ENCODE measurements at regions not wholly inside any gene's neighbourhood (a gene's known extent, or its start where the extent isn't known, plus 50 kb on each side); places are given as distances from the start of the nearest gene placed in this dataset.

DNA sequence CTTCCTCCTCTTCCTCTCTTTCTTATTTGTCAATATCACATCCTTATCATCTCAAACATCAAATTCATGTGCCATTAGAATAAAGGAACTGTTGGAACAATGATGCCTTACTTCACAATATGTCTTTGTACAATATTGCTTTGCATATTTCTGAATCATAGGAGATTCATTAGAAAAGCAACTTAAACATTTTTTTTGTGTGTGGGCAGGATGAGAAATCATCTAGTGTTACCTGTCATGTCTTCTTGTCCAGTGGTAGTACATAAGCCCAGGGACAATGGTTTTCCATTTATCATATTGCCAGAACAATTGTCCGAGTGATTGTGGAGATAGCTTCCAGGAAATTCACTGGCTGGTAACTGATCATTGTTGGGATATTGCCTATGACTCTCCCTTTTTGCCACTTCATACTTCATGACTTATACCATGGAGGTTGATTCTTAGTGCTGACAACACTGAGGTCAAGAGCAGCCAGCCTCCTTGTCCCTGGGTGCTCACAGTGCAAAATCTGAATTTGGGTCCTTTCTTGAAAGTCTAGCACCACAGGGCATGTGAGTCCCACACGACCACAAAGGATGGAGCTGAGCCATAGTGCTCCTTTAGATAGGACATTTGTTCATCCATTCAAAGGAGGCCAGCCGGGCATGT is 215.0 kb downstream of the MDFIC start:
- BruUV-seq (replicated peaks), result no TSS peak
- POLR2A ChIA-PET (ENCODE audit: unreplicated experiment), result no interaction called here
- no peak overlapping the region; the same call in 1 of the 2 replicates for H3K4me2 ChIP-seq
- H3K27me3 ChIP-seq (ENCODE audit: insufficient read depth, low read depth), result no peaks in the 10 kb centered on the region
- no peaks in the 10 kb centered on the region for H3K79me2 ChIP-seq (ENCODE audit: low read depth)
- intact Hi-C loops (cut with micrococcal nuclease; ENCODE audit: unreplicated experiment), result no loop called here
- H3K36me3 ChIP-seq (ENCODE audit: low read depth), result no peaks in the 10 kb centered on the region
- peak overlapping the region; percentile 48 for H3K27ac ChIP-seq
- H3K4me1 ChIP-seq (replicated peaks; ENCODE audit: insufficient read depth), result peaks cover 22% of the 10 kb centered on the region
- no peak overlapping the region for H3K4me3 ChIP-seq
- no peak for DNase-seq
- H3K9me2 ChIP-seq (ENCODE audit: insufficient read depth), result no peaks in the 10 kb centered on the region
- no peaks in the 10 kb centered on the region for H4K20me1 ChIP-seq (ENCODE audit: insufficient read depth)
- no peak overlapping the region for H2AFZ ChIP-seq
- CTCF ChIA-PET, result no interaction called here
- TF ChIP-seq, protein P1, sequence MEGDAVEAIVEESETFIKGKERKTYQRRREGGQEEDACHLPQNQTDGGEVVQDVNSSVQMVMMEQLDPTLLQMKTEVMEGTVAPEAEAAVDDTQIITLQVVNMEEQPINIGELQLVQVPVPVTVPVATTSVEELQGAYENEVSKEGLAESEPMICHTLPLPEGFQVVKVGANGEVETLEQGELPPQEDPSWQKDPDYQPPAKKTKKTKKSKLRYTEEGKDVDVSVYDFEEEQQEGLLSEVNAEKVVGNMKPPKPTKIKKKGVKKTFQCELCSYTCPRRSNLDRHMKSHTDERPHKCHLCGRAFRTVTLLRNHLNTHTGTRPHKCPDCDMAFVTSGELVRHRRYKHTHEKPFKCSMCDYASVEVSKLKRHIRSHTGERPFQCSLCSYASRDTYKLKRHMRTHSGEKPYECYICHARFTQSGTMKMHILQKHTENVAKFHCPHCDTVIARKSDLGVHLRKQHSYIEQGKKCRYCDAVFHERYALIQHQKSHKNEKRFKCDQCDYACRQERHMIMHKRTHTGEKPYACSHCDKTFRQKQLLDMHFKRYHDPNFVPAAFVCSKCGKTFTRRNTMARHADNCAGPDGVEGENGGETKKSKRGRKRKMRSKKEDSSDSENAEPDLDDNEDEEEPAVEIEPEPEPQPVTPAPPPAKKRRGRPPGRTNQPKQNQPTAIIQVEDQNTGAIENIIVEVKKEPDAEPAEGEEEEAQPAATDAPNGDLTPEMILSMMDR (conservative IDR thresholded peaks at IDR 0.05), result no peak
- TF ChIP-seq EZH2 (IDR thresholded peaks at IDR 0.05; ENCODE audit: low read depth), result no peak
- H3K9me3 ChIP-seq (ENCODE audit: insufficient read depth, low read depth), result peaks cover 26% of the 10 kb centered on the region
- 0 out of 2 replicates have a peak, but pooled peaks cover 4% of the 10 kb centered on the region for H3F3A ChIP-seq (ENCODE audit: insufficient read depth, low read depth)

DNA sequence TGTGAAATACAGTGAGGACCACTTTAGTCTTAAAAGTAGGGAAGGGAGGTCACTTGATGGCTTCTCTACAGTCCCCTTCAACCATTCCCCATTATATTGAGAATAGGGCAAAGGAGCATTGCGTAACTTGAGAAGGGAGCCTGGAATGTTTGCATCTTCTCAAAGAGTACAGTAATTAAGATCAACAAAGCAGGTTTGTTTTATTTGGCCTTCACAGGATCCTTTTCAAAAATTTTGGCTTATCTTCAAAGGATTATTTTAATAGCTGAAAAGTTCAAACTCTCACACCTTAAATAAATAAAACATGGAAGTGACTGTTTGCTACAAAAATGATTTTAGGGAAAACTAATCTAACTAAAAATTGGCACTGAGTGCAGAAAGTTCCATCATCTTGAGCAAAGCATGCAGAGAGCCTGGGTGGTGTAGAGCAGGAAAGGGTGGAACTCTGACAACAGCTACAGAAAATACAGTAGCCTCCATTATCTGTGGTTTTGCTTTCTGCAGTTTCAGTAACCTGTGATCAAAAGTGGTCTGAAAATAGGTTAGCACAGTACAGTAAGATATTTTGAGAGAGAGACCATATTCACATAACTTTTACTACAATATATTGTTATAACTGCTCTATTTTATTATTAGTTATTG is 214.0 kb downstream of the MDFIC start:
- Histone ChIP-seq H3K27ac (peak overlapping the region; percentile 48), H3K4me3 (no peak overlapping the region), H3K9me2 (ENCODE audit: insufficient read depth) (0 out of 2 replicates have a peak, but pooled peaks cover 4% of the 10 kb centered on the region), H3F3A (ENCODE audit: insufficient read depth, low read depth) (0 out of 2 replicates have a peak, but pooled peaks cover 4% of the 10 kb centered on the region), H4K20me1 (ENCODE audit: insufficient read depth) (no peaks in the 10 kb centered on the region), H3K4me2 (peak overlapping the region; percentile 12; the same call in 1 of the 2 replicates), H3K27me3 (ENCODE audit: insufficient read depth, low read depth) (no peaks in the 10 kb centered on the region), H2AFZ (no peak overlapping the region), H3K36me3 (ENCODE audit: low read depth) (no peaks in the 10 kb centered on the region), H3K79me2 (ENCODE audit: low read depth) (no peaks in the 10 kb centered on the region), H3K4me1 (replicated peaks; ENCODE audit: insufficient read depth) (peaks cover 22% of the 10 kb centered on the region), H3K9me3 (ENCODE audit: insufficient read depth, low read depth) (peaks cover 23% of the 10 kb centered on the region; the same call in 1 of the 2 replicates)
- ChIA-PET CTCF (no interaction called here), POLR2A (ENCODE audit: unreplicated experiment) (no interaction called here)
- intact Hi-C loops (cut with micrococcal nuclease; ENCODE audit: unreplicated experiment), result no loop called here
- TF ChIP-seq, protein P1 (conservative IDR thresholded peaks at IDR 0.05), result no peak
- TF ChIP-seq EZH2 (IDR thresholded peaks at IDR 0.05; ENCODE audit: low read depth), result no peak
- DNase-seq, result peak in 1 of 2 experiments; percentile 79
- no TSS peak for BruUV-seq (replicated peaks)

DNA sequence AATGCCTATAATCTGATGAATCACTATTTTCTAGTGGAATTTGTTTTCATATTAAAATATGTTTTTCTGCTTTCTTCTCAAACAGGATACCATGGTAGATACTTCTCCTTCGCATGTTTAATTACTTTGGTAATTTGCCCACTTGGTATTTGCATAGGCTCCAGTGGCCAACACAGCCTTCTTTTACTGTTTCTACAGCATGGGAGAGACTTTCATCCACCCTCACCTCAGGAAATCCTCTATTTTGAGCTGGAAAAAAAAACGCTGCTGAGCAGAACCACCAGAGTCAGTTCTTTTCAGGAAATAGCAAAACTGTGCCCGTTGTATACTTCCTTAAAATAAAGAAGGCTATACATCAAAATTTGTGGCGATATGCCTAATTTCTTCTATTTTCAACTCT is 213.3 kb downstream of the MDFIC start:
- ChIA-PET POLR2A (ENCODE audit: unreplicated experiment) (no interaction called here), CTCF (no interaction called here)
- Histone ChIP-seq H2AFZ (no peak overlapping the region), H3K4me3 (no peak overlapping the region), H3K9me2 (ENCODE audit: insufficient read depth) (0 out of 2 replicates have a peak, but pooled peaks cover 6% of the 10 kb centered on the region), H3K4me2 (no peak overlapping the region), H3K27me3 (ENCODE audit: insufficient read depth, low read depth) (no peaks in the 10 kb centered on the region), H3K4me1 (replicated peaks; ENCODE audit: insufficient read depth) (peaks cover 22% of the 10 kb centered on the region), H3F3A (ENCODE audit: insufficient read depth, low read depth) (0 out of 2 replicates have a peak, but pooled peaks cover 4% of the 10 kb centered on the region), H4K20me1 (ENCODE audit: insufficient read depth) (no peaks in the 10 kb centered on the region), H3K79me2 (ENCODE audit: low read depth) (no peaks in the 10 kb centered on the region), H3K36me3 (ENCODE audit: low read depth) (no peaks in the 10 kb centered on the region), H3K9me3 (ENCODE audit: insufficient read depth, low read depth) (peaks cover 17% of the 10 kb centered on the region; the same call in 1 of the 2 replicates), H3K27ac (no peak overlapping the region)
- intact Hi-C loops (cut with micrococcal nuclease; ENCODE audit: unreplicated experiment), result no loop called here
- BruUV-seq (replicated peaks), result no TSS peak
- no peak for DNase-seq
- TF ChIP-seq EZH2 (IDR thresholded peaks at IDR 0.05; ENCODE audit: low read depth), result no peak
- TF ChIP-seq, protein P1 (conservative IDR thresholded peaks at IDR 0.05), result no peak

Data from PC-9 (cell line).